LoVo (cell line): ENCODE measurements at regions not wholly inside any gene's neighbourhood (a gene's known extent, or its start where the extent isn't known, plus 50 kb on each side); places are given as distances from the start of the nearest gene placed in this dataset.
"Not testable (repeated sequence)": the region's sequence is repeated elsewhere in the genome, so short reads cannot be mapped to it uniquely, and the experiment has no call there.

ENCODE experiments used
- DNase-seq: peaks from one replicate; pipeline ENCODE4 v3.0.0-alpha.2; 2016; ENCODE audit warnings: low spot score

DNA sequence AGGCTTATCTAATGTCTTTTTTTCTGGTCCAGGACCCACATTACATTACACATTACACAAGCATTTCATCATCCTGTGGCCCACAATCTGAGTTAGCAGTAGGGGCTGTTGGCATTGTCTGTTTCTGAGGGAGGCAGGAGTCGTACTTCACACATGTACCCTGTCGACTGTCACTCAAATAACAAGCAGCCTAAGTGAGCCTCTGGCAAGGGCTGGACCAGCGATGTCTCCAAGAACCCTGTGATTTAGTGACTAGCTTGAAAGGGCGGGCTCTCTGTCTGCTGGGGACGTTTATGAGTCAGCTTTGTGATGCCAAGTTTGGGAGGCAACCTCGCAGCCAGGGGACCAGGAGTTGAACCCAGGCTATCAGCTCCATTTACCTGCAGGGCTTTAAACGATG lies 251.4 kb downstream of the HS3ST3B1 start:
- no peak for DNase-seq

DNA sequence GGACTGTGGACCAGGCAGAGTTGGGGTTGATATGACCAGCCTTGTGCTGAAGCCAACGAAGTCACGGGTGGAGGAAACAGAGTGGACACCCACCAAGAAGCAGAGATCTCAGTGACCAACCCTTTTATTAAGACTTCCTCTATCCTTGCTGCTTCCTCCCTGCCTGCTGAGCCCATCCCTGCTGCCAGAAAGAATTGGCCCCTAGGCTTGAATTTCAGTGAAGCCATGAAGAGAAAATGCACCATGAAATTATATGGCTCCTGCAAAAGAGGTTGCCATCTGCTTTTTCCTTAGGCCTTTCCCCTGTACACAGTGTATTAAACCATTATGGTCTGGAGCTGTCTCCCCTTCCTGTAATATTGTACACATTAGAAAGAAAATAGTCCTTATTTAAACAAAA lies 246.7 kb downstream of the HS3ST3B1 start:
- no peak for DNase-seq

DNA sequence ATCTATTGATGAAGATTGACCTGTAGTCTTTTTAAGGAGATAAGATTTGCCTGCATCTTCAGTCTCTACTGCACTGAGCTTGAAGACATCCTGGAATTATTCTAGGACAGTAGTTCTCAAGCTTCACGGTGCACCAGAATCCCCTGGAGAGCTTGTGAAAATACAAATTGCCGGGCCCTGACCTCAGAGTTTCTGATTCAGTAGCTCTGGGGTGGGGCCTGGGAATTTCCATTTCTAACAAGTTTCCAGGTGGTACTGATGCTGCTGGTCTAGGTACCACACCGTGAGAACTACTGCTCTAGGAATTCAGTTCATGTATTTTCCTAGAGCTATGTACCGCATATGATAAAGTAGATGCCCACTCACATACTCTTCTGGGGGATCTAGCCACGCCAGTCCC lies 246.1 kb downstream of the HS3ST3B1 start:
- no peak for DNase-seq

DNA sequence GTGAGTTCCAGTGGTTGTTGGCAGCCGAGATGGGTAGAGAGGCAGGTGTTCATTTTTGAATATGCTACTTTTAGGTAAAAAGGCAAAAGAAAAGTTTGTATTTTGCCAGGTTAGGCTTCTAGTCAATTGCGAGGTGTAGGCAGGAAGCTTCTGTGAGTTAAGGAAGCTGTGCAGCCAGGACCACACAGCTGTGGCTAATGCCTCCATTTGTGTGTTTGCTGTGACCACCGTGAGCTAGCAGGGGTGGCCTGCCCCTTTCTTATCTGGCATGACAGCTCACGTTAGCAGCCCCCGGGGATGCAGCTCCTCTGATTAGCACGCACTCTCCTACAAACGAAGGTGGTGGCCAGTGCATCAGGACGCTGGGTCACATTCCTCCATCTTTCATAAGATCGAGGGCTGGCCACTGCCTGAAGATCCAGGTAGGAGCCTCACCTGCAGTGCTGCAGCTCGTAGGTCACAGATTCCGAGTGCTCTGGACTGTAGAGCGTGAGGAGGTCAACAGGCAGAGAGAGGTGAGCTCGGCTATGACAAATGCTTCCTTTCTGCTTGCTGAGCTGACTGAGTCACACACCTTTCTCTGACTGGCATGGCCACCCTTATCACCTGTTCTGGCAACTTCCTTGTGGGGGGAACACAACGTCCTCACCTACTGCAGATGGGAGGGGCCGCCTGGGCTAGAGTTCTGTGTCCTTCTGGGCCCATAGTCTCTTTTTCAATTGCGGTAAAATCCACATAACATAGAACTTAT lies 244.4 kb downstream of the HS3ST3B1 start:
- DNase-seq = no peak

DNA sequence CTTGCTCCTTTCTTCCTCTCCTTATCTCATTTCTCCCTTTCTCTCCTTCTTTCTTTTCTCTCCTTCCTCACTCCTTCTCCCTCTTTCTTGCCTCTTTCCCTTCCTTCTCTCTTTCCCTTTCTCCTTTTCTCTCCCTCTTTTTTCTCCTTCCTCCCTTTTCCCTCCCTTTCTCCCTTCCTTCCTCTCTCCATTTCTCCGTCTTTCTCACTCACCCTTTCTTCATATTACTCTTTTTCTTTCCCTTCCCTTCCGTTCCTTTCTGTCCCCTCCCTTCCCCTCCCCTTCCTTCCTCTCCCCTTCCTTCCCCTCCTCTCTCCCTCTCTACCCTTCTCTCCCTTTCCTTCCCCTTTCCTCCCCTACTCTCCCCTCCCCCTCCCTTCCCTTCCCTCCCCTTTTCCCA lies 240.8 kb downstream of the HS3ST3B1 start:
- DNase-seq = no peak

DNA sequence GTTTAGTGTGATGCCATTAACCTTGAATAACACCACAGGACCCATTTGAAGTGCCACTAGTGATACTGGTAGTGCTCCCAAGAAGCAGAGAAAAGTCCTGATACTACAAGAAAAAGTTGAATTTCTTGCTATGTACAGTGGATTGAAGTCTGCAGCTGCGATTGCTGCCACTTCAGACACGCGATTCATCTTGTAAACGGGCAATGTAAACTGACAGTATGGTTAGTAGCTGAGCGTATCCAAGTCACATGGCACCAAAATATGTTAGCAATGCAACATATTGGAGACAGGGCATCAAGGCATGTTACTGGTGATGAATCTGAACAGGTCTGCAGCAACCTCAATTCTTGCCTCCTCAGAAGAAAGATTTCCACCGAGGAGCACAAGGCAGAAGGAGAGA lies 238.9 kb downstream of the HS3ST3B1 start:
- DNase-seq = no peak

DNA sequence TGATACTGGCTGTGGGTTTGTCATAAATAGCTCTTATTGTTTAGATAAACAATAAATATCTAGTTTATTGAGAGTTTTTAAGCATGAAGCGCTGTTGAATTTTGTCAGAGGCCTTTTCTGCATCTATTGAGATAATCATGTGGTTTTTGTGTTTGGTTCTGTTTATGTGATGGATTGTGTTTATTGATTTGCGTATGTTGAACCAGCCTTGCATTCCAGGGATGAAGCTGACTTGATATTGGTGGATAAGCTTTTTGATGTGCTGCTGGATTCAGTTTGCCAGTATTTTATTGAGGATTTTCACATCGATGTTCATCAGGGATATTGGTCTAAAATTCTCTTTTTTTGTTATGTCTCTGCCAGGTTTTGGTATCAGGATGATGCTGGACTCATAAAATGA lies 231.4 kb downstream of the HS3ST3B1 start:
- not testable (repeated sequence) for DNase-seq

DNA sequence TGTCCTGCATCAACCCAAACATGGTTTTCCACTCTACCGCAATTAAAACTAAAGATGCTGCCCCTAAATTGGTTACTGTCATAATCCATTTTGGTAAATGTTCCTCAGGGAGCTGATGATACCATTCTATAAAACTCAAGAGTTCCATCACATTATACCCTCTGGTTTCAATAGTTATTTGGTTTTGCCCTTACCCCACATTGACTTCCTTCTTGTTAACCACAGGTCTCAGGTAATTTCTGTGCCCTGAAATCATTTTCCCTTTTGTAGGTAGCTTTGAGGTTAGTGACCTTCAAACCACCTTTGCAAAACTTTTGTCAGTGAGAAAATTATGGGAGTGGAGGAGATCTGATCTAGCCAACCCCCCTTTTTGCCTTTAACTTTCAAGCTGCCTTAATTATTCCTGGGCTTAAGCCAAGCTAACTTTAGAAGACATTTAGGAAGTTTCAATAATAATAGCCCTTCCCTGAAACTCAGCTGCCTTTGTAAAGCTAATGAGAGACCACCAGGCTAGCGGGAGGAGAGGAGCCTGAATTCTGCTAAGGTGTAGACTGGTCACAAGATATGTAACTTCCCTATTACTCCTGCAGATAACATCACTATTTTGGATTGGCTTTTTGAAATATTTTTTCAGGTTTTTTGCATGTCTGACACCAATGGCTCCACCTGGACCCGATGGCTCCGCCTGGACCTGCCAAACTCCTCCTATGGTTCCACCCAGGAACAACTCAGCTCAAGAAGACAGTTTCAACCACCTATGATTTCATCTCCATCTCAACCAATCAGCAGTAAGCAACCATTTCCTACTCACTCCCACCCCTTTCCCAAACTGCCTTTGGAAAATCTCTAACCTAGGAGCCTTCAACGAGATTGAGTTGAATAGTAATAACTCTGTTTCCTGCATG lies 224.9 kb downstream of the HS3ST3B1 start:
- DNase-seq = no peak

DNA sequence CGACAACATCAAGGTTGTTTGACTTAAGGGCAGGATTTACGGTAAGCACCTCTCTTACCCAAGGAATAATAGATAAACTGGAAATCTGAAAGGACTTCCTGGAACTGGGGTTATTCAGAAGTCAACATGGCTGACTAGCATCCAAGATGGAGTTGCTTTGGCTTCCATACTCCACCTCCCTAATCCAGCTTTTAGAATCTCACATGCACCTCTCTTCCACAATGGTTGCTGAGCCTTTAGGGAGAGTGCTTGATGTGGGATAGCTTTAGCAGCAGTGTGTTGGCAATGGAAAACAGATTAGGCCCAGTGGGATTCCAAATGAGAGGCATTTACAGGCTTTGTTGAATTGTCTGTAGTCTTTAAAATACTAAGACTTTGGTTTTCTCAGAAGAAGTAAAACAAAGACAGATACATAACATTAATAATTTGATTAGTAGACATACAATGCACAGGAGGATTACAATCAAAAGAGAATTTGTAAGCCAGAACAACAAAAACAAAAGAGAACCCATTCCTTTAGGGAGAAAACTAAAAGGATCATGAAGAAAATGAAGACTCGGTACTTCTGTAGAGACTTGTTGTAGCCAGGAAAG lies 222.0 kb downstream of the HS3ST3B1 start:
- DNase-seq = no peak

DNA sequence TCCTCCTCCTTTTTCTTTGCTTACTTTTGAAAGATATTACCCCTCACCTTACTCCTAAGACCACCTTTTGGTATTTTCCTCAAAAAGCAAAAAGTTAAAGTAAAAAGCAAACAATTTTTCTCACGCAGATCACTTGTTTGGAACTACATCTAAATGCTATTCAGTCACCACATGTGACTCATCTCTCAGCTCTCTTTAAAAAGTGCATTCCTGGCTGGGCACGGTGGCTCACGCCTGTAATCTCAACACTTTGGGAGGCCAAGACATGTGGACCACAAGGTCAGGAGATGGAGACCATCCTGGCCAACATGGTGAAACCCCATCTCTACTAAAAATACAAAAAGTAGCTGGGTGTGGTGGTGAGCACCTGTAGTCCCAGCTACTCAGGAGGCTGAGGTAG lies 218.0 kb downstream of the HS3ST3B1 start:
- not testable (repeated sequence) for DNase-seq

DNA sequence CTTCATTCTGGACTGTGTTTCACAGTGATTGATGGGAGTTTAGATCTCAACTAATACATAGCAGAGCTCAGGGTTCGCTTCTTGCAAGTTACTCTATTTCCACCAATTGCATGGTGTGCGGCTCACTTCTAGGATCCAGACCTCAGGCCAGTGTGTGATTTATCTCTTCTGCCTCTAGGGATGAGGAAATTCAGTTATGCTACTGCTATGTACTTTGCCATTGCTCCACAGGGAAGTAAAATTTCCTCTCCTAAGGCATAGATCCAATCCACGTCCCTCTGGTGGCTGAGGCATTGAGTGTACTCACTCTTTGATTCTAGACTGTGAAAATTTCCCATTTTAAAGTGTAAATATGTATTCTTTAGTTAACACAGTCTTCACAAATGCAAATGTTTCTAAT lies 214.1 kb downstream of the HS3ST3B1 start:
- no peak for DNase-seq

DNA sequence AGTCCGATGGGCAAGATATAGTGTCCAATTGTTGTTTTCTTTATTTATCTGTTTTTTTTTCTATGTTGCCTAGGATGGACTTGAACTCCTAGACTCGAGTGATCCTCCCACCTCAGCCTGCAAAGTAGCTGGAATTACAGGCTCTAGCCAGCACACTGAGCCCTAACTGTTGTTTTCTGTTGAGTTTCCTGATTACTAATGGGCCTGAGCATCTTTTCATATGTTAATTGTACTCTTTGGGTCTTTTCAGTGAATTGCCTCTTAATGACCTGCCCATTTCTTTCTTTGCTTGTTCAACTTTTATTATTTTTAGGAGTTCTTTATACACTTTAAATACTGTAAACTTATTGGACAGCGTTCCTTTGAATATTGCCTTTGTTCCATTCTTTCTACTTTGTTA lies 213.0 kb downstream of the HS3ST3B1 start:
- DNase-seq = no peak

DNA sequence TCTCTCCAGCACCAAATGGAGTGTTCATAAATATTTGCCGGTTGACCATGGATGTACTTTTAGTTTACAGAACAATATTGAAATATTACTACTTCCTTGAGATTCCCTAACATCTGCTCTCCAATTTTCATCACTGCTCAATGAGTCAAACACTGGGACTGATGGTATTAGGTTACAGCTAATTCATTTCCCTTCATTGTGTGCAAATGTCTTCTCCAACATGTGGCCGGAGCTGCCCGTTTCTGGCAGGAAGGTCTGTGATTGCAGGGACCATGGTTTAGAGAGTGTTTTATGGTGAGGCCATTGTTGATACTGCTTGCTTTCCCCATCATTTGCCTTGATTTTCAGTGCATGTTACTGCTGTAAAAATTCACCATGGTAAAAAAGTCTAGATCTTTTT lies 209.3 kb downstream of the HS3ST3B1 start:
- no peak for DNase-seq

DNA sequence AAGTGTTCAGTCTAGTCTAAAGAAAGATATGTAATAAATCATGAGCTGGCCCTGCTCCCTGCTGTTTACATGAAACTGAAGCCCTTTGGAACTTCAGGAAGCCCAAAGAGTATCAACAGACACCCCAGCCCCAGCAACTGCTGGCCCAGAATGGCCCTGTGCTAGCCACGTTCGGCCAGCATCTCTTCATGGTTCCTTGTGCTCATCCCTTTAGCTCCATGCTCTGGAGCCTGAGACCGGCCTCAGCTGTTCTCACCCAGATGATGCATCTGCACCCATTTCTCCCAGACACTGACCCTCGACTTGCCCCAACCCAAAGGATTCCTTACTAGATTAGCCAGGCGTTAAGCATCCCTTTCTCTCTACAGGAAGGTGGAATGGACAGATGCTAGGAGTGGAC lies 207.3 kb downstream of the HS3ST3B1 start:
- DNase-seq = no peak

DNA sequence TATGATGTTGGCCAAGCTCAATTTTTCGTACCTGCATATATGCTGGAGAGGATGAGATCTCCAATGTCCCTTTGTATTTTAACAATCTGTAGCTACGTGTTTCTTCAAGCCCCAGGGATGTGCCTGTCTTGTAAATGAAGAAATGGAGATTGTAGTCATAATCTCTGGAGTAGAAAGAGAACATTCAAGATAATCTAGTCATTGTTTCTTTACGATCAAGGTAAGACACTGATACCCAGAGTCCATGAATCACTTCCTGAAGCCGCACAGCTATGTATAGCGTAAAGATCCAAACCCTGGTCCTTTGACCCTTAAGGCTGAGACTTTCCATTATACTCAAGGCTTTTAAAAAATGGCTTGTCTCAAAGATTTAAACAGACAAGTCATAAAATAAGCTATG lies 205.5 kb downstream of the HS3ST3B1 start:
- no peak for DNase-seq

DNA sequence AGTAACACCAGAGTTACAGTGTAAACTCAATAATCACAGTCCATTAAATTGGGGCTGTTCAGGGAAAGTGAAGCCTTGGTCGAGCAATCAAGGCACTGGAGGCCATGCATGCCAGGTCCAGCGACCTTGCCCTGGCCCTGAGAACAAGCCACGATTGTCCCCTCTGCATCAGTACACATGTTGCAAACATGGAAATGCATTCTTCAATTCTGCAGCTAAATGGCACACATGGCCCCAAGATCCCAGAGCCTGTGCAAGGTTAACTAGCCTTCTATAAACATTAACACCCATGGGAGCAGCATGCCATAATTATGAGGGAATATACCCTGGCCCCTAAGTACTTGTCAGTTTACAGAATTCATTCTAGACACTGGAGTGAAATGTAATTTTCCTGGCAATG lies 204.7 kb downstream of the HS3ST3B1 start:
- no peak for DNase-seq

DNA sequence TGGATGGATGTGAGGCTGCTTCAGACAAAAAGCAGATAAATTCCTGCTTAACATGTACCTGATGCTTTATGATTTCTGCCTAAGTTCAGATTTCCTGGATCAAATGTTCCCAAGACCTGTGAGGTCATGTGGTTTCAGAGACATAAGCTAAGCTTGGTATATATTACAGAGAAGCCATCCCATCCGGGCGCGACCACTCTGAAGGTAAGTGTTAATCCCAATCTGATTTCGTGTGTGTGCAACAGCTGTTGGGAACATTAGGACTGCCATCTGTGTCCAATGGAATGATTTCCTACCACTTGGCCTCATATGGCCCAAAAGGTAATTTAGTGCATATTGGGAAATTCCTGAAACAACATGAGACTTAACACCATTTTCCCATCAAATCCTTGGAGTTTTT lies 199.1 kb downstream of the HS3ST3B1 start:
- no peak for DNase-seq

DNA sequence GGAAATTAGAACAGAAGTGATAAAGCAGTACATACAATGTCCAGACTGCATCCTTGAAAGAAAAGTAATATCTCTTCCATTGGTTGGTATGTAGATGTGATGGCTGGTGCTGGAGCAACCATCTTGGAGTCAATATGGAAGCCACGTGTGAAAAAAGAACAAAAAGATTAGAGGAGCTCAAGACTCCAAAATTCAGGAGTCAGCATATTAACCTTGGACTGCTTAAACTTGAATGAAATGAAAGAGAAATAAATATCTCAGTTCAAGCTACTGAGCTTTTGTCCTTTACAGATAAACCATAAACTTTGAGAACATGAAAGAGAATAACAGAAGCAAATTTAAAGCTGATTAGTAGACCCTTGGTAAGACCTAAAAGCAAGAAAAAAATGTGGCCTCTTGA lies 197.9 kb downstream of the HS3ST3B1 start:
- no peak for DNase-seq

DNA sequence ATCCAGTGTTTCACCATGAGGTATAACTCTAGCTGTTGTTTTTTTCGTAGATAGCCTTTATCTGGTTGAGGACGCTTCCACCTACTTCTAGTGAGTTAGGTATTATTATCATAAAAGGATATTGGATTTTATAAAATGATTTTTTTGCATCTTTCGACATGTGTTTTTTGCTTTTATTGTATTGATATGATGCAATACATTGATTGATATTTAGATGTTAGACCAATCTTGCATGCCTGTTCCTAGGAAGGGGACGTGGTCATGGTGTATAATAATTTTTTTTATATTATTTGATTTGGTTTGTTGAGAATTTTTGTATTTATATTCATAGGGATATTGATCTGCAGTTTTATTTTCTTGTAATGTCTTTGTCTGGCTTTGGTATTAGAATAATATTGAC lies 193.3 kb downstream of the HS3ST3B1 start:
- no peak for DNase-seq

DNA sequence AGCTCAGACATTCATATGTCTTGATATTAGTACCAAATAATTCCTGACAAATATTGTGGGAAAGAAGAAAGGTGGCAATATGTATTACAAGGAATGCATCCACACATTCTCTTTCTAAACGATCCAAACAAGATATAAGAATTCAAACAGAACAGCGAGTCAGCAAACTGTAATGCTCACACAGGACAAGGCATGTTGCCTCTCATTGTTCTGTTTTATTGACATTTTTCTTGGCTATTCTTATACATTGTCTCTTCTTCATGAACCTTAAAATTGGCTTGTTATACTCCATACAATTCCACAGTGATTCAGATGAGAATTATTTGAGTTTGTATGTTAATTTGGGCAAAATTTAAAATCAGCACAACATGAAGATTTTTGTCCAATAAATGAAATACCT lies 189.1 kb downstream of the HS3ST3B1 start:
- no peak for DNase-seq

DNA sequence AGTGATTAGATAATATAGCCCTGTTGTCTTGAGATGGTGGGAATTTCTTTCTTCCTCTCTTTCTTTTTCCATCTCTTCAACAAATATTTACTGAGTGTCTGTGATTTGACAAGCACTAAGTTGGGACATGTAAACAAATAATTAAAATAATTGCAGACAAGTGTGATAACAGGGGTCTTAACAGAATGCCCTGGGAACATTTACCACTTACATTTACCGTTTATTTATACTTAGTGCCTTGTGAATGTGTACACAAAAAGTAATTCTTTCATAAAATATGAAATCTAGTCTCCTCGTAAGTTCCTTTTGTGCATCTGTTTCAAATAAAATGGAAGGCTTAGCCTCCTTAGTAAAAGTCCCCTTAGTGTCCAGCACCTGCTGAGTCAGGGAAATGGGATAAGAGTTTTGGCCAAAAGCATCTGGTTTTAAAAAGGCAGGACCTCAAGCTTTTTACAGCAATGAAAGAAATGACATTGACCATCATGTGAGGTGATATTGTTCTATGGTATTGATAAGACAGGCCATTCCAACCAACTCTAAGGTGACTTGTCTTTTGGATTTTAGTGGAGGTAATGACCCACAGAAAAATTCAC lies 188.2 kb downstream of the HS3ST3B1 start:
- no peak for DNase-seq

DNA sequence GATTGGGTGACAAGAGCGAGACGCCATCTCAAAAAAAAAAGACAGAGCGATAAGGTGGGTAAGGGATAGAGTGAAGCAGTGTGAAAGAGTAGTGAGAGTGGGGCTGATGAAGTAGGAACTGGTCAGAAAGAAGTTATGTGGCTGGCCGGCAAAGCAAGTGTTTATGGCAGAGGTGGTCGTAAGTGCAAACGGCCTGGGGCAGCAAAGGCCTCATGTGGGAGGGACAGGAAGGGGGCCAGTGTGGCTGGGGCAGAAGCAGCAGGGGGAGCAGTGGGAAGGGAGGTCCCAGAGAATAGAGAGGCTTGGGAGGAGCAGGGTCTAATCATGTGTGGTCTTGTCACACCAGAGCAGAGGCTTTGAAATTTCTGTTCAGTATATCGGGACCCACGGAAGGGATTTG lies 186.2 kb downstream of the HS3ST3B1 start:
- no peak for DNase-seq

DNA sequence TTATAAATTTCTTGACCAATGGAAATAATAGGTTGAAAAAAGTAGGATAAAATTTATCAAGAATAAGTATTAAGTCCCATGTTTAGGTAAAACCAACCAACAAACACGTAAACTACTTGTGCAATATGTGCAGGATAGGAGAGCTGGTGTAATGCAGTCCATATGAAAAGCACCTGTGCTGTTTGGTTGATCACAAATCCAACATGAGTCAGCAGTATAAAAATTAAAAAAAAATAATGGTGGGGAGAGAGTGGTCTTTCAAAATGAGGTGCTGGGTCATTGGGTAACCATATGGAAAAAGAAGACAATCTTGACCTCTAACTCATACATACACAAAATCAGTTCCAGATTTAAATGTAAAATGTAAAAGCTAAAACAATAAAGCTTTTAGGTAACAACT lies 181.8 kb downstream of the HS3ST3B1 start:
- no peak for DNase-seq
